Neural progenitor cell (in vitro differentiated cells): ENCODE measurements at regions not wholly inside any gene's neighbourhood (a gene's known extent, or its start where the extent isn't known, plus 50 kb on each side); places are given as distances from the start of the nearest gene placed in this dataset.

ENCODE experiments used
- DNase-seq: peaks from one replicate; pipeline ENCODE4 v3.0.0-alpha.2; 2016; ENCODE audit warnings: low spot score
- H2AFZ ChIP-seq: fragments of 200-600 bp; sonication (generic); replicated peaks from 2 replicates; pipeline ENCODE4 v1.6.1; 2016; ENCODE audit warnings: antibody characterized with exemption
- H3F3A ChIP-seq: fragments of 200-600 bp; sonication (generic); 2 replicates; pipeline ENCODE4 v1.6.1; 2016; ENCODE audit warnings: antibody characterized with exemption, low read depth
- H3K27ac ChIP-seq: fragments of 200-600 bp; sonication (generic); 2 replicates; pipeline ENCODE4 v1.5.1; 2016; ENCODE audit warnings: mild to moderate bottlenecking
- H3K27me3 ChIP-seq: fragments of 200-600 bp; sonication (generic); 2 replicates; pipeline ENCODE4 v1.6.1; 2016; ENCODE audit warnings: mild to moderate bottlenecking, moderate library complexity
- H3K36me3 ChIP-seq: fragments of 200-600 bp; sonication (generic); 2 replicates; pipeline ENCODE4 v1.5.1; 2016
- H3K4me1 ChIP-seq: fragments of 200-600 bp; sonication (generic); 2 replicates; pipeline ENCODE4 v1.6.1; 2016; ENCODE audit warnings: mixed run types
- H3K4me2 ChIP-seq: fragments of 200-600 bp; sonication (generic); 2 replicates; pipeline ENCODE4 v1.6.1; 2016
- H3K4me3 ChIP-seq: fragments of 200-600 bp; sonication (generic); 2 replicates; pipeline ENCODE4 v1.5.1; 2016
- H3K79me2 ChIP-seq: fragments of 200-600 bp; sonication (generic); 2 replicates; pipeline ENCODE4 v1.6.1; 2016; ENCODE audit warnings: low read depth
- H3K9ac ChIP-seq: fragments of 200-600 bp; sonication (generic); 2 replicates; pipeline ENCODE4 v1.6.1; 2016
- H3K9me3 ChIP-seq: fragments of 200-600 bp; sonication (generic); 2 replicates; pipeline ENCODE4 v1.5.1; 2016; ENCODE audit warnings: low read depth
- H4K20me1 ChIP-seq: fragments of 200-600 bp; sonication (generic); 2 replicates; pipeline ENCODE4 v1.6.1; 2016; ENCODE audit warnings: low read depth
- H3K27ac Mint-ChIP-seq: 3 replicates; pipeline ENCODE4 v1.8.0; 2021; ENCODE audit warnings: mixed read lengths
- H3K27me3 Mint-ChIP-seq: 2 replicates; pipeline ENCODE4 v1.8.0; 2022; ENCODE audit warnings: low read depth, mild to moderate bottlenecking, inconsistent platforms, moderate library complexity, mixed read lengths; ENCODE audit not compliant: insufficient read depth
- H3K36me3 Mint-ChIP-seq: 3 replicates; pipeline ENCODE4 v1.8.0; 2021; ENCODE audit warnings: mixed read lengths
- H3K4me1 Mint-ChIP-seq: 3 replicates; pipeline ENCODE4 v1.8.0; 2021; ENCODE audit warnings: mixed read lengths
- H3K4me3 Mint-ChIP-seq: 3 replicates; pipeline ENCODE4 v1.8.0; 2021; ENCODE audit warnings: mild to moderate bottlenecking, moderate library complexity, mixed read lengths
- H3K9me3 Mint-ChIP-seq: 3 replicates; pipeline ENCODE4 v1.8.0; 2020; ENCODE audit warnings: mixed read lengths
- EZH2 ChIP-seq: fragments of 200-600 bp; sonication (generic); IDR thresholded peaks from 2 replicates; pipeline ENCODE4 v1.6.1; 2017; ENCODE audit warnings: antibody characterized with exemption, mild to moderate bottlenecking, moderate library complexity
- EZH2phosphoT487 ChIP-seq: fragments of 200-600 bp; sonication (generic); IDR thresholded peaks from 2 replicates; pipeline ENCODE4 v1.6.1; 2017; ENCODE audit warnings: antibody characterized with exemption
- TF ChIP-seq, protein P1 (sequence below): fragments of 200-600 bp; sonication (generic); IDR thresholded peaks from 2 replicates; pipeline ENCODE4 v1.5.1; 2017; ENCODE audit warnings: antibody characterized with exemption, mild to moderate bottlenecking

DNA sequence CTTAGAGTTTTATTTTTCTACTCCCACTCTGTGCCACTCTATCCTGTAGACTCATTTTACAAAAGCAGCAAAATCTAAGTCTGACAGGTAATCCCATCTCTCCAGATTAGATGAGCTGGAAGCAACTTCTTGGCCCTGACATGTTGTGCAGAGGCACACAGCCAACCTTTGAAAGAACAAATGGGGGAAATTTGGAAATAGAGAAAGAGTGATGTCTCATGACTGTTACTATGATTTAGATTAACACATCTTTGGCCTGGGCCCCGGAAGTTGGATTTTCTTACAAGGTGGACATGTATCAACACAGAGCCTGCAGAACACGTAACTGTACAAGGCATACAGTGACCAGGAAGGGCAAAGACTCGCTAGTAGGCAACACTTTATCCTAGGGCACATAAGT is 227.7 kb downstream of the MYLK4 start:
- H3K9ac ChIP-seq: no peak overlapping the region
- no peaks in the 10 kb centered on the region for H3F3A ChIP-seq
- H3K9me3 ChIP-seq: peaks cover 16% of the 10 kb centered on the region
- no peak overlapping the region for H3K4me2 ChIP-seq
- no peak for DNase-seq
- Mint-ChIP-seq H3K27me3 (peaks cover 2% of the 10 kb centered on the region), H3K36me3 (no peaks in the 10 kb centered on the region), H3K27ac (no peak overlapping the region), H3K9me3 (peaks cover 12% of the 10 kb centered on the region), H3K4me3 (no peak overlapping the region), H3K4me1 (no peaks in the 10 kb centered on the region)
- H3K27ac ChIP-seq: no peak overlapping the region
- no peaks in the 10 kb centered on the region for H3K36me3 ChIP-seq
- no peak for TF ChIP-seq EZH2phosphoT487
- no peak for TF ChIP-seq EZH2
- TF ChIP-seq, protein P1, sequence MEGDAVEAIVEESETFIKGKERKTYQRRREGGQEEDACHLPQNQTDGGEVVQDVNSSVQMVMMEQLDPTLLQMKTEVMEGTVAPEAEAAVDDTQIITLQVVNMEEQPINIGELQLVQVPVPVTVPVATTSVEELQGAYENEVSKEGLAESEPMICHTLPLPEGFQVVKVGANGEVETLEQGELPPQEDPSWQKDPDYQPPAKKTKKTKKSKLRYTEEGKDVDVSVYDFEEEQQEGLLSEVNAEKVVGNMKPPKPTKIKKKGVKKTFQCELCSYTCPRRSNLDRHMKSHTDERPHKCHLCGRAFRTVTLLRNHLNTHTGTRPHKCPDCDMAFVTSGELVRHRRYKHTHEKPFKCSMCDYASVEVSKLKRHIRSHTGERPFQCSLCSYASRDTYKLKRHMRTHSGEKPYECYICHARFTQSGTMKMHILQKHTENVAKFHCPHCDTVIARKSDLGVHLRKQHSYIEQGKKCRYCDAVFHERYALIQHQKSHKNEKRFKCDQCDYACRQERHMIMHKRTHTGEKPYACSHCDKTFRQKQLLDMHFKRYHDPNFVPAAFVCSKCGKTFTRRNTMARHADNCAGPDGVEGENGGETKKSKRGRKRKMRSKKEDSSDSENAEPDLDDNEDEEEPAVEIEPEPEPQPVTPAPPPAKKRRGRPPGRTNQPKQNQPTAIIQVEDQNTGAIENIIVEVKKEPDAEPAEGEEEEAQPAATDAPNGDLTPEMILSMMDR: no peak
- no peaks in the 10 kb centered on the region for H3K4me1 ChIP-seq
- no peak overlapping the region for H2AFZ ChIP-seq
- no peaks in the 10 kb centered on the region for H4K20me1 ChIP-seq
- no peak overlapping the region for H3K4me3 ChIP-seq
- no peaks in the 10 kb centered on the region for H3K27me3 ChIP-seq
- no peaks in the 10 kb centered on the region for H3K79me2 ChIP-seq

DNA sequence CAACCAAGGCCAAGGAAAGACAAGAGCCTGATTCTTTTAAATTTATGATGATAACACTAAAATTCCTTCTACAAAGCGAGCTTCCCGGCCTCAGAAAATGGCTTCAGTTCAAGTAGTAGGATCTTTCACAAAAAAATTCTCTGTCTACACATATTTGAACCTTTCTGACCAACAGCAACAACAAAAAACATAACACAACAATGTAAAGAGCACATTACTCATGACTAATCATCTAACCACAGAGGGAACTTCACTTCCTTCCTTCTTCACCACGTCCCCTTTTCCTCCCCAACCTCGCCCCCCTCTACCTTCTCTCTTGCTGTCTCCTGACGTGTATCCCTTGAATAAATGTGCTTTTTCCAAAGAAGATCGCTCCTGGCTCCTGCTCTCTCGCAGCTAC is 228.2 kb downstream of the MYLK4 start:
- Mint-ChIP-seq H3K36me3 (no peaks in the 10 kb centered on the region), H3K4me3 (no peak overlapping the region), H3K9me3 (peaks cover 12% of the 10 kb centered on the region), H3K4me1 (no peaks in the 10 kb centered on the region), H3K27me3 (peaks cover 2% of the 10 kb centered on the region), H3K27ac (no peak overlapping the region)
- H2AFZ ChIP-seq: no peak overlapping the region
- H3K4me3 ChIP-seq: no peak overlapping the region
- no peaks in the 10 kb centered on the region for H3K36me3 ChIP-seq
- no peaks in the 10 kb centered on the region for H3K27me3 ChIP-seq
- H3K9me3 ChIP-seq: peaks cover 16% of the 10 kb centered on the region
- H3K79me2 ChIP-seq: no peaks in the 10 kb centered on the region
- H3K4me1 ChIP-seq: no peaks in the 10 kb centered on the region
- H3K4me2 ChIP-seq: no peak overlapping the region
- H3F3A ChIP-seq: no peaks in the 10 kb centered on the region
- DNase-seq: no peak
- TF ChIP-seq EZH2: no peak
- TF ChIP-seq, protein P1: no peak
- no peak for TF ChIP-seq EZH2phosphoT487
- H3K27ac ChIP-seq: no peak overlapping the region
- no peaks in the 10 kb centered on the region for H4K20me1 ChIP-seq
- H3K9ac ChIP-seq: no peak overlapping the region

DNA sequence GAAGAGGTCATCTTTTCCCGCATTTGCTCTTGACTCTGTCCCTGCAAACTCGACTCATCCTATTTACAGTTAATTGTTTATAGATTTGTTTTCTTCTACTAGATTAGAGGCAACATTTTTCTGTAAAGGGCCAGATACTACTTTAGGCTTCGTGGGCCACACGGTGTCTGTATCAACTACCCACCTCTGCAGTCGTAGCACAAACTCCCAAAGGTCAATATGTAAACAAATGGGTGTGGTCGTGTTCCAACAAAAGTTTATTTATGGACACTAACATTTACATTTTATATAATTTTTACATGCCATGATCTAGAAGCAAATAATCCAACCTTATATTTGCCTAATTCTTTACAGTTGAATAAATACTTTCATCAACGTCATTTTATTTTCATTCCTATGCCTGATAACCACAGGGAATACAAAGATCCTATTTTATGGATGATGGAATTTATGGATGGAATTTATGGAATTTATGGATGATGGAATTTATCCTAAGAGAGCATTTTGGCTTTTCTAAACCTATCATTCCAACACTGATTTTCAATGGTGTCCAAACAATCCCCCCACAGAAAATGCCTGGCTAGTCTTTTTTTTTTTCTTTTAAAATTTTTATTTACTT is 232.8 kb downstream of the MYLK4 start:
- Mint-ChIP-seq H3K4me3 (no peak overlapping the region), H3K27ac (no peak overlapping the region), H3K27me3 (peaks cover 2% of the 10 kb centered on the region), H3K4me1 (no peaks in the 10 kb centered on the region), H3K9me3 (peaks cover 7% of the 10 kb centered on the region), H3K36me3 (no peaks in the 10 kb centered on the region)
- Histone ChIP-seq H3F3A (no peaks in the 10 kb centered on the region), H3K79me2 (no peaks in the 10 kb centered on the region), H3K4me2 (no peak overlapping the region), H3K4me3 (no peak overlapping the region), H3K9me3 (peaks cover 10% of the 10 kb centered on the region), H3K9ac (no peak overlapping the region), H3K4me1 (no peaks in the 10 kb centered on the region), H3K27ac (no peak overlapping the region), H4K20me1 (no peaks in the 10 kb centered on the region), H2AFZ (no peak overlapping the region), H3K36me3 (no peaks in the 10 kb centered on the region), H3K27me3 (no peaks in the 10 kb centered on the region)
- no peak for DNase-seq
- no peak for TF ChIP-seq EZH2

- TF ChIP-seq EZH2phosphoT487 (no peak), EZH2 (no peak)
- TF ChIP-seq, protein P1: no peak
- Histone ChIP-seq H3K9ac (no peak overlapping the region), H3K79me2 (no peaks in the 10 kb centered on the region), H3K36me3 (no peaks in the 10 kb centered on the region), H3K4me2 (no peak overlapping the region), H2AFZ (no peak overlapping the region), H3K4me3 (no peak overlapping the region), H3F3A (no peaks in the 10 kb centered on the region), H3K27me3 (no peaks in the 10 kb centered on the region), H3K9me3 (peaks cover 10% of the 10 kb centered on the region), H3K27ac (no peak overlapping the region), H4K20me1 (no peaks in the 10 kb centered on the region), H3K4me1 (no peaks in the 10 kb centered on the region)
- DNase-seq: no peak
- H3K36me3 Mint-ChIP-seq: no peaks in the 10 kb centered on the region
- H3K27ac Mint-ChIP-seq: no peak overlapping the region
- H3K4me1 Mint-ChIP-seq: no peaks in the 10 kb centered on the region
- peaks cover 2% of the 10 kb centered on the region for H3K27me3 Mint-ChIP-seq
- H3K4me3 Mint-ChIP-seq: no peak overlapping the region
- peaks cover 7% of the 10 kb centered on the region for H3K9me3 Mint-ChIP-seq
These were observed 233.3 kb downstream of the MYLK4 start for GRCh38 chr6:2517401-2517800.
